Uterus (tissue), 2 donors: ENCODE measurements at regions not wholly inside any gene's neighbourhood (a gene's known extent, or its start where the extent isn't known, plus 50 kb on each side); places are given as distances from the start of the nearest gene placed in this dataset.

ENCODE experiments used
- POLR2A ChIP-seq, 2 donors: fragments of 450-650 bp; IDR thresholded peaks; one replicate each; pipeline ENCODE4 v1.6.1; 2016; ENCODE audit warnings: antibody characterized with exemption in 2 of 2, mild to moderate bottlenecking in 1 of 2, moderate library complexity in 1 of 2
- TF ChIP-seq, protein P1 (sequence below), 4 experiments: fragments of 200-600 bp in 2 of 4; fragments of 450-650 bp in 2 of 4; sonication (generic) in 2 of 4; IDR thresholded peaks; one replicate each; pipeline ENCODE4 v1.5.1; 2016 to 2019; ENCODE audit warnings: antibody characterized with exemption in 4 of 4, mild to moderate bottlenecking in 2 of 4, moderate library complexity in 1 of 4

DNA sequence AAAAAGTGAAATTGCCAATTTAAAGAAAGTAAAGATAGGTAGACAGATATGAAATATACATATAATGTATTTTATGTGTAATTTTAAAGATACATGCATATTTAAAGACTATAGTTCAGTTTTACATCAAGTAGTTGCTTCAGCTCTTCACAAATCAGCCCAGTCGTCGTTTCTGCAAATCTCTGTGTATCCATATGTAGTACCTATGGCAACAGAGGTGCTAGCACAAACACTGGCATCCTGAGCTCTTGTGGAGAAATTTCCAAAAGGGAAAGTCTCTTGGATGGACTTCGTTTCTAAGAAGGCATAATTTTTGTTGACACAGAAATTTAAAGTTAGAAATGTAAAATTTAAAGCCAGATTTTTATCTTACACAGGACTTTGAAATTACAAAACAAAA lies 1284.7 kb downstream of the ROBO1 start:
- TF ChIP-seq, protein P1, sequence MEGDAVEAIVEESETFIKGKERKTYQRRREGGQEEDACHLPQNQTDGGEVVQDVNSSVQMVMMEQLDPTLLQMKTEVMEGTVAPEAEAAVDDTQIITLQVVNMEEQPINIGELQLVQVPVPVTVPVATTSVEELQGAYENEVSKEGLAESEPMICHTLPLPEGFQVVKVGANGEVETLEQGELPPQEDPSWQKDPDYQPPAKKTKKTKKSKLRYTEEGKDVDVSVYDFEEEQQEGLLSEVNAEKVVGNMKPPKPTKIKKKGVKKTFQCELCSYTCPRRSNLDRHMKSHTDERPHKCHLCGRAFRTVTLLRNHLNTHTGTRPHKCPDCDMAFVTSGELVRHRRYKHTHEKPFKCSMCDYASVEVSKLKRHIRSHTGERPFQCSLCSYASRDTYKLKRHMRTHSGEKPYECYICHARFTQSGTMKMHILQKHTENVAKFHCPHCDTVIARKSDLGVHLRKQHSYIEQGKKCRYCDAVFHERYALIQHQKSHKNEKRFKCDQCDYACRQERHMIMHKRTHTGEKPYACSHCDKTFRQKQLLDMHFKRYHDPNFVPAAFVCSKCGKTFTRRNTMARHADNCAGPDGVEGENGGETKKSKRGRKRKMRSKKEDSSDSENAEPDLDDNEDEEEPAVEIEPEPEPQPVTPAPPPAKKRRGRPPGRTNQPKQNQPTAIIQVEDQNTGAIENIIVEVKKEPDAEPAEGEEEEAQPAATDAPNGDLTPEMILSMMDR (IDR thresholded peaks at IDR 0.05), result no peak
- no peak for TF ChIP-seq POLR2A (IDR thresholded peaks at IDR 0.05)
